ENCODE measurements at regions not wholly inside any gene's neighbourhood (a gene's known extent, or its start where the extent isn't known, plus 50 kb on each side); places are given as distances from the start of the nearest gene placed in this dataset.

DNA sequence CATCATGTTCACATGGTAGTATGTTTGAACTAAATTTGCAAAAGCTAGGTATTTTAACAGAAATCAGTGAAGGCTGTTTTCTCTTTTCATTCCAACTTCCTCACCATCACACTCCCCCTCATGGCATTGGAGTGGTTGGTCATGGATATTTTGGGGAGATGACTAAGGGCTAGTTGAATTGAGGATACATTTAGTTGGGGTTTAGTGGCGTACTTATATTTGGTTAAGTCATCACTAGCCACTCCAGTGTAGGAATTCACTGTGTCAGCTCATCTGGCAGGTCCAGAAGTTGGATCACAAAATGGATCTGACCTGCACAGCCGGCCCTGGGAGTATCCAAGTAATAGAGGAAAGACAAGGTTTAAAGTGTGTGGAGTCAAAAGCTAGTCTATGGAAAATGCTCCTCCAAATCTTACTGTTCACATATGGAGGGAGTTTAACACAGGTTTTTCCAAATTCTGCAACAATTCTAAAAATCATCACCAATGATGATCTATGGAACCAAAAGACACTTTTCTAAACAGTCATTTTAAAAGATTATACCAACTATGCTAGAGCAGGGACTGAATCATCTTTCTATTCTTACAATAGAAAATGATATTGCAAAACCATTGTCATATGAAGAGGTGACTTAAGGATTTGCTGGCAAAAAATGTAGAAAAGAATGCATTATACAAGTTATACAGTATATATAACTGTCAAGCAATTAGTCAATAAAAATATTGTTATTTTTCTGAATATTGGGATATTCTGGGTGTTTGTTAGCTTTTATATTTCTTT, 247.8 kb upstream of the PEX5L start:
- Histone ChIP-seq H3K27me3 (no peaks in the 10 kb centered on the region), H3K27ac (no peak overlapping the region), H3K4me1 (no peaks in the 10 kb centered on the region), H3K9me3 (replicated peaks) (no peaks in the 10 kb centered on the region), H3K4me3 (no peak overlapping the region), H3K36me3 (no peaks in the 10 kb centered on the region)
- no peak for DNase-seq

DNA sequence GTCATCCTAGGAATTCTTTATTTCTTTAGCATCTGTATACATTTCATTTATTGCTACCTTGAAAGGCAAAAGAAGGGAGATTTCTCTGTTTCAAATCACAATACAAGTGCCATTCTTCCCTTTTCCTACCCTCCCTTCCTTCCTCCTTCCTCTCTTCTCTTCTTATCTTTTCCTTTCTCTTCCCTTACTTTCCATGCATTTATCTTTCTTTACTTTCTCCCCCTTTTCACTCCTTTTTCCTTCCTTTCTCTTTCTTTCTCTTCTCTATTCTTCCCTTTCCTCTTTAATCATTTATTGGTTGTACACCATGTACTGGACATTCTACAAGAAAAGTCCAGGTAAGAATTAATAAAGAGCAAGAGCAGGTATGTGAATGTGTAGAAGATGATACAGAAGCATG, 251.0 kb upstream of the PEX5L start:
- H3K4me3 ChIP-seq = no peak overlapping the region
- no peaks in the 10 kb centered on the region for H3K27me3 ChIP-seq
- no peak overlapping the region for H3K27ac ChIP-seq
- no peaks in the 10 kb centered on the region for H3K4me1 ChIP-seq
- H3K9me3 ChIP-seq (replicated peaks) = no peaks in the 10 kb centered on the region
- no peak for DNase-seq
- H3K36me3 ChIP-seq = no peaks in the 10 kb centered on the region

DNA sequence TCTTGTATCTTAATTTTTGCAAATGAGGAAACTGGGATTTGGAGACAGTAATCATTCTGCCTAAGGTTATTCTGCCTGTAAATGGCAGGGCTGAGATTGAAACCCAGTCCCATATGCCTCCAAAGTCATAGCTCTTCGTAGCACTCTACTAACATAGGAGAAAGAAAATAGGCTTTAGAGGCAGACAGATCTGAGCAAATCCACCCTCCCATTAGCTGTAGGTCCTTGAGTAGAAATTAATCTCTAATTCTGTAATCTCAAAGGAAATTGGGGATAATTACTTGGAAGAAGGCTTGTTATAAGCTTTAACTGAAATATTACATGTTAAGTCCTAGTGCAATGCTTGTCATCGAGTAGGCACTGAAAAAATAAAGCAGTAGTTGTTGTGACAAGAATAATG, 252.1 kb upstream of the PEX5L start:
- Histone ChIP-seq H3K36me3 (no peaks in the 10 kb centered on the region), H3K4me1 (no peaks in the 10 kb centered on the region), H3K27me3 (no peaks in the 10 kb centered on the region), H3K27ac (no peak overlapping the region), H3K4me3 (no peak overlapping the region), H3K9me3 (replicated peaks) (no peaks in the 10 kb centered on the region)
- DNase-seq = no peak

DNA sequence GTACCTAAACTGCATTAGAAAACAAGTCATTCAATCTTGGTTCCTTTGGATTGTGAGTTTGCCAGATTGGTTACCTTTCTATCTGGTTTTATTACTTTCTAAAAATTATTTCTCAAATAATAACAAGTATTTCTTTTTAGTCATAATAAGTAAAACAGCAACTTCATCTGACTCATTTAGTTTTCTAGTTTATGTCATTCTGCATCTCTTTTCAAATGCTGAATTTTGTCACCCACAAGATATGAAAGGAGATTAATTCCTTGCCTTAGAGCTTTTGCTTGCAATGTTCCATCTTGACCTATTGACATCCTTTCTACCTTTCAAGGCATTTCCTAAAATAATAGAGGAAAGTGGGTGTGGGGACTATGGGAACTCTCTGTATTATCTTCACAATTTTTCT, 253.6 kb upstream of the PEX5L start:
- DNase-seq = no peak
- Histone ChIP-seq H3K27ac (no peak overlapping the region), H3K4me1 (no peaks in the 10 kb centered on the region), H3K9me3 (replicated peaks) (no peaks in the 10 kb centered on the region), H3K4me3 (no peak overlapping the region), H3K36me3 (no peaks in the 10 kb centered on the region), H3K27me3 (no peaks in the 10 kb centered on the region)

DNA sequence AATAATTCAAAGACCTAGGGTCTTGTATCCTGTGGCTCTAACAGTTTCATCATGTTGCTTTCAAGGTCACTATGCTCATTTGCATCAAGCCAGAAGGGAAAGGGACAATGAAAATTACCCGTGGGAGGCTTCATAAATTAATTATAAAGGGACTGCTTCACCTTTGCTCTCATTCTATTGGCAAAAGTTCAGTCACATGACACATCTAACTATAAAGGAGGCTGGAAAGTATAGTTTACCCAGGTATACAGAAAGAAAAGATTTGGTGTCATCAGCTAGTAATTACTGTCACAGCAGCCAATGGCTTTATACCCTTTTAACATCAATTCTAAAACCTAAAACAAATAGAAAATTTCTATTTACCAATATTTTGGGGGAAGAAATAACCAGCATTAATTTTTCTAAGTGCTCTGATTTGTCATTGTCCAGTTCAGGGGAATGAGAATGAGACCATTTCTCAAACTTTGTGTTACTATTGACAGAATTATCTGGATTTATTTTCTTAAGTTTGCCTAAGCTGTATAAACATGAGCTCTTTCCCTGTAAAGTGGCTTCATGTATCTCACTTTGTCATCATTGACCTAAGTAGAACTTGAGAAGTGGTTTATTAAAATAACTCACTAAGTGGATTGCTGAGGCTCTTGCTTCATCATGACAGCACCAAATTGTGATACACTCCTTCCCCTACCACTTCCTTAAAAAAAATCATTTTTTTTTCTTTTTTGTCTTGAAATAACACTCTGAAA, 257.7 kb upstream of the PEX5L start:
- H3K36me3 ChIP-seq = no peaks in the 10 kb centered on the region
- no peak for DNase-seq
- H3K4me1 ChIP-seq = no peaks in the 10 kb centered on the region
- no peaks in the 10 kb centered on the region for H3K27me3 ChIP-seq
- no peaks in the 10 kb centered on the region for H3K9me3 ChIP-seq (replicated peaks)
- no peak overlapping the region for H3K27ac ChIP-seq
- no peak overlapping the region for H3K4me3 ChIP-seq

DNA sequence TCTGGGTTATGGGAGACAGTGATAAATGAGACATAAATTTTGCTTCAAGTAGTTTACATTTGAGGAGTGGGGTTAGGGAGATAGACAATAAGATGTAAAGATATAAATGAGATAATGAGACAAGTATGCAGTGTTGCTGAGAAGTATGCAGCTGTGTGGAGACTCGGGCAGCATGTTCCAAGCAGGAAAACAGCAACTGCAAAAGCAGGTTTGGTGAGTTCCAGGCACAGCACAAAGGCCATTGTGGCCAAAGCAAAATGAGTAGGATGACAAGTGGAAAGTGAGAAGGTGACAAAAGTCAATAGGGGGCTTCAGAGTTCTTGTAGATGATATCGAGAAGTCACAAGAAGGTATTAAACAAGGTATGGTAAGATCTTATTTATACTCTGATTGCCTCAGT, 259.1 kb upstream of the PEX5L start:
- no peaks in the 10 kb centered on the region for H3K36me3 ChIP-seq
- no peaks in the 10 kb centered on the region for H3K9me3 ChIP-seq (replicated peaks)
- no peaks in the 10 kb centered on the region for H3K27me3 ChIP-seq
- H3K4me3 ChIP-seq = no peak overlapping the region
- no peak for DNase-seq
- no peaks in the 10 kb centered on the region for H3K4me1 ChIP-seq
- H3K27ac ChIP-seq = no peak overlapping the region

DNA sequence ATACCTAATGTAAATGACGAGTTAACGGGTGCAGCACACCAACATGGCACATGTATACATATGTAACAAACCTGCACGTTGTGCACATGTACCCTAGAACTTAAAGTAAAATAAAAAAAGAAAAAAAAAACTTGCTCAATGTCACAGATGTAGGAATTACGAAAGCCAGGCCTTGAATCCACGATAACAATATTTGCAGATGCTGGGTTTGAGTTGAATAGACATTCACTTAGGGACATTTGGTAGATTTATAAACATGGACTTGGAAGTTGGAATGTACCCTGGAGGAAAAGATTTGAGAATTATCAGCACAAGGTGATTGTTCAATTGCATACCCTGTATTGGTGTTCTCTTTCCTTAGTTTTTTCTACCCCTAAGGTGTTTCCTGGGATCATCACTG, 260.2 kb upstream of the PEX5L start:
- no peaks in the 10 kb centered on the region for H3K36me3 ChIP-seq

DNA sequence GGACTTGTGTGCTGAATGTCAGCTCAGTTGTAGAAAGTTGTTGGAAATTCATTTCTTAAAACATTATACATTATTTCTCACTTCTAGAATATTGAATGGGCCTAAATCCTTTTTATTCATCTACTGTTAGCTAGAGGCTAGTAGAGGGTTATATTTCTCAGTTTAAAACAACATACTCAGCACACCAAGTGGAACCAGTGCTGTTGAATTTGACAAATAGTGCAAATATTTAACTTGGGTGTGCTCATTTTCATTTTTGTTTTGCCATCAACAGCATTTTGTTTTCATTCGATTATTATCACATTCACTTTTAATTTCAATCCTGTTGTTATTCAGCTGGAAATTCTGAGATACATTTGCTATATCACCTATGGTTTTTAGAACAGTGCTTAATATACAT, 269.4 kb upstream of the PEX5L start:
- no peaks in the 10 kb centered on the region for H3K9me3 ChIP-seq (replicated peaks)
- DNase-seq = no peak
- no peaks in the 10 kb centered on the region for H3K36me3 ChIP-seq
- H3K27me3 ChIP-seq = no peaks in the 10 kb centered on the region
- H3K4me1 ChIP-seq = no peaks in the 10 kb centered on the region
- no peak overlapping the region for H3K27ac ChIP-seq
- H3K4me3 ChIP-seq = no peak overlapping the region

More for the DNA sequence above, 260.2 kb upstream of the PEX5L start:
- no peak overlapping the region for H3K27ac ChIP-seq
- no peak for DNase-seq
- no peaks in the 10 kb centered on the region for H3K4me1 ChIP-seq
- no peaks in the 10 kb centered on the region for H3K9me3 ChIP-seq (replicated peaks)
- H3K4me3 ChIP-seq = no peak overlapping the region
- H3K27me3 ChIP-seq = no peaks in the 10 kb centered on the region

DNA sequence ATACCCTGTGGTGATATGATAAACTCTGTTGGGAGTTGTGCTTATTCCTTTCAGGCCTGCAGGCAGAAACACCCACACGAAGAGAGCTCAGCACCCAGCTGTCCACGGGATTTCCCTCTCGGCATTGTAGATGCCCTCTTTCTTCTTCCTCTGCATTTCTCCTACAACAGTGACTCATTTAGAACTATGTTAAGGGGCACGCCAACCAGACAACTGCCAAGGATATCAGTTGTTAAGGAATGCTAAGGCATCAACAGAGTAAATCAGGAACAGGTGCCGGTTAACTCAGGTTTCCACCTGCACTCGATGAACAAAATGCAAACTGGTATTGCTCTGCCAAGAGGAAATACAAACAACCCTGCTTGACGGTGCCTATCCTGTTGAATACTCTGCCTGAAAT, 270.0 kb upstream of the PEX5L start:
- peak; percentile 7 to 32 for DNase-seq
- no peak overlapping the region for H3K4me3 ChIP-seq
- no peaks in the 10 kb centered on the region for H3K36me3 ChIP-seq
- no peaks in the 10 kb centered on the region for H3K4me1 ChIP-seq
- H3K27me3 ChIP-seq = no peaks in the 10 kb centered on the region
- no peak overlapping the region for H3K27ac ChIP-seq
- H3K9me3 ChIP-seq (replicated peaks) = no peaks in the 10 kb centered on the region

DNA sequence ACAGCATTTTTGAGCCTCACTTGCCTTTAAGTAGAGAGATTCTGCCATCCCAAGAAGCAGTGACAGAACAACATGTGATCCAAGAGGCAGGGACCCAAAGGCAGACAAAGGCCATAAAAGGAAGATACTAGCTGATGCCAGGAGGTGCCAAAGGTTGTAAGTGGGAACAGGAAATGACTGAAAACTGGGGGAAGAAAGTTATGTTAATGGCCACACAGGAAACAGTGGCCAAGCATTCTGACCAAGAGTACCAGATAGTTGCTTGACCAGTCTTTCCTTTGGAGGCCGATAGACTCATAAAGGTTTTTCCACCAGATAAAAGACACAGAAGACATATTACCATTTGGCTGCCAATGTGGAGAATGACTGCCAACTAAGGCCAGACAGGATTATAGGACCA, 274.5 kb upstream of the PEX5L start:
- Histone ChIP-seq H3K27me3 (no peaks in the 10 kb centered on the region), H3K4me1 (no peaks in the 10 kb centered on the region), H3K4me3 (no peak overlapping the region), H3K27ac (no peak overlapping the region), H3K9me3 (replicated peaks) (no peaks in the 10 kb centered on the region), H3K36me3 (no peaks in the 10 kb centered on the region)
- no peak for DNase-seq

DNA sequence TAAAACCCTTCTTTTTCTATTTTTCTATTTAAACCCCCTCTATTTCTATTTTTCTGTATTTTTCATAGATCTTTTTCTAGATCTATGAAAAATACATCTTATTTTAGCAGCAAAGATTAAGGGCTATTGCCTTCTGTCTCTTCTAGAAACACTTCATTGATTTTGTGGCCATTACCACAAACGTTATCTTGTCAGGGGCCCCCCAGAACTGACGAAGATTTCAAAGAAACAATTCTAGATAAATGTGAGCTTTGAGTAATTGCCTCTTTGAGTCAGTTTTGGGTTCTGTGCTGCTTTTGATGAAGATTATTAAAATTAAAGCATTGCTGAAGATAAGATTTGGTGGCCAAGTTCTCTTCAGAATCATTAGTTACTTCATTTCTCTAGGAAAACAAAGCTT, 279.6 kb upstream of the PEX5L start:
- H3K27me3 ChIP-seq = no peaks in the 10 kb centered on the region
- DNase-seq = no peak
- H3K27ac ChIP-seq = no peak overlapping the region

DNA sequence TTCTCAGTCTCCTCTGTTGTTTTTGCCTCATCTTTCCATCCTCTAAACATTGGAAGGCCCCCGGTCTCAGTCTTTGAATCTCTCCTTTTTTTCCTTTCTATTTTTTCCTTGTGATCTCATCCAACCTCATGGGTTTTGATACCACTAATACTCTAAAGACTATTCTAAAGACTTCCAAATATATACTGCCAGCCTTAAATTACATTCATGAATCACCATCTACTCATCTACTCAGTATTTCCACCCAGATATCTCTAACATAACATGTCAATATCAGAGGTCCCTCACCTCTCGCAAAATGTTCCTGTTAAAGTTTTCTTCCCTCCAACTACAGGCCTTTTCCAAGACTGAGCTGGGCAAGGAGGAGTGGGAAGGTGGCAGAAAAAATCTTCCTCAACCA, 282.5 kb upstream of the TTC14 start:
- Histone ChIP-seq H3K4me3 (no peak overlapping the region), H3K27me3 (no peaks in the 10 kb centered on the region), H3K27ac (no peak overlapping the region), H3K9me3 (replicated peaks) (no peaks in the 10 kb centered on the region), H3K4me1 (no peaks in the 10 kb centered on the region), H3K36me3 (no peaks in the 10 kb centered on the region)
- DNase-seq = no peak

More for the DNA sequence above, 279.6 kb upstream of the PEX5L start:
- Histone ChIP-seq H3K4me3 (no peak overlapping the region), H3K36me3 (no peaks in the 10 kb centered on the region), H3K4me1 (no peaks in the 10 kb centered on the region), H3K9me3 (replicated peaks) (no peaks in the 10 kb centered on the region)

DNA sequence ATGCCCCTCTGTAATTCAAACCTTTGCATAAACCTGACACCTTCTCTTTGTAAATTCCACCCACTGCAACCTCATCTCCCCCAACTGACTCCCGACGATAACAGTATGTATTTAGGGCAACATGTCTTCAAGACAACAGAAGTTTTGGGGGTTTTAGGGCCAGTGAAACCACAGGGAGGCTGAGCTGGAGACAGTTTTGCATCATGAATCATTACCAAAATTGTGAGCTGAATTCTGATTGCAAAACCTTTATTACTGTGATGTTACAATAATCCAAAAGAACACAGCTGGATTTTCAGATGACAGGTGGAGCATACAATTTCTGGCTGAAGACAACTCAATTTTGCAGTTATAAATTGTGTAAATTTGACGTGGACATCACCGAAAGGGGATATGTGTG, 281.3 kb upstream of the TTC14 start:
- no peaks in the 10 kb centered on the region for H3K36me3 ChIP-seq
- H3K27me3 ChIP-seq = no peaks in the 10 kb centered on the region
- H3K27ac ChIP-seq = no peak overlapping the region
- DNase-seq = no peak
- no peak overlapping the region for H3K4me3 ChIP-seq
- H3K9me3 ChIP-seq (replicated peaks) = no peaks in the 10 kb centered on the region
- no peaks in the 10 kb centered on the region for H3K4me1 ChIP-seq

DNA sequence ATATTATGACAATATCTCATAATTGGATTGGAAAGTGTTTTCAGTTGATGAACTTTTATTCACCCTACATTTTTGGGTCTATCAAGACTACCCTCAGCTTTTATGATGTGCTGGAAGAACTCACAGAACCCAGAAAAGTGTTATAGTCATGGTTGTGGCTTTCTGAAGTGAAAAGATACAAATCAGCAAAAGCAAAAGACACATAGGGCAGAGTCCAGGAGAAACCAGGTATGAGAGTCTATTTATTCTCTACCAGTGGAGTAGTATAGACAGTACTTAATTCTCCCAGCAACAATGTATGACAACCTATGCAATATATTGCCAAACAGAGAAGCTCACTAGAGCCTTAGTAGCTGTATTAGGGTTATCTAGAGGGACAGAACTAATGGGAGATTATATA, 280.4 kb upstream of the TTC14 start:
- no peaks in the 10 kb centered on the region for H3K36me3 ChIP-seq
- no peaks in the 10 kb centered on the region for H3K27me3 ChIP-seq

DNA sequence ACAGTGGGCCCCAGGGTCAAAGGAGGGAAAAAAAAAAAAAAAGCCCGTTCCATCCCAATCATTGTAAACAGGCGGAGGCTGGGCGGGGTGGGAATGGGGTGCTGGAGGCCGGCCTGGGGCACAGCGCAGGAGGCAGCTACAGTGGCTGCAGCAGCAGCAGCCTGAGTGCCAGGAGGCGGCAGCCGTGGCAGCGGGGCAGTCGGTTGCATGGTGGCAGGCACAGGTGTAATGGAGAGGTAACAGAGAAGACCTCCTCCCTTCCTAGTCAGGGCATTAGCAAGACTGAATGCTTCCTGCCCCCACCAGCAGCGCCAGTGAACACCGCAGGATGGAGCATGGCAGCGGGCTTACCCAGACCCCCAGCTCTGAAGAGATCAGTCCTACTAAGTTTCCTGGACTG, 279.1 kb upstream of the TTC14 start:
- H3K4me3 ChIP-seq = no peak overlapping the region
- H3K36me3 ChIP-seq = no peaks in the 10 kb centered on the region
- H3K9me3 ChIP-seq (replicated peaks) = no peaks in the 10 kb centered on the region
- H3K27ac ChIP-seq = no peak overlapping the region
- H3K27me3 ChIP-seq = no peaks in the 10 kb centered on the region
- DNase-seq = no peak
- H3K4me1 ChIP-seq = no peaks in the 10 kb centered on the region

More for the DNA sequence above, 280.4 kb upstream of the TTC14 start:
- no peak for DNase-seq
- H3K9me3 ChIP-seq (replicated peaks) = no peaks in the 10 kb centered on the region
- H3K27ac ChIP-seq = no peak overlapping the region
- no peaks in the 10 kb centered on the region for H3K4me1 ChIP-seq
- no peak overlapping the region for H3K4me3 ChIP-seq

DNA sequence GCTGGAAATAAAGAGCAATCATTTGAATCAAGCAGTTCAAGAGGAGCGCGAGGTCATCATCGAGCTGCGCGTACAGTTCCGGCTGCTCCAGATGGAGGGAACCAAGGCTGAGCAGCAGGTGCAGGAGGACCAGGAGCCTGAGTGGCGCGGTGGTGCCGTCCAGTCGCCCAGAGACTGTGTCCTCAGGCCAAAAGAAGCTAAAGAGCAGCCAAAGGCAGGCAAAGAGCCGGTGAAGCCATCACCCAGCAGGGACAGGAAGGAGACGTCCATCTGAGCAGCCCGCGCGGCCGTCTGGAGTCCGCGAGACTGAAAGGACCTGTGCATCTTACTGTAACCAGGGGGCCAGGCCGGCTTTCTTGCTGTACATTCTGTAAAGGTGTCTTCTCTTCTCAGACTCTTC, 277.2 kb upstream of the TTC14 start:
- Histone ChIP-seq H3K4me1 (no peaks in the 10 kb centered on the region), H3K27ac (no peak overlapping the region), H3K4me3 (no peak overlapping the region), H3K27me3 (no peaks in the 10 kb centered on the region), H3K36me3 (no peaks in the 10 kb centered on the region), H3K9me3 (replicated peaks) (no peaks in the 10 kb centered on the region)
- DNase-seq = no peak
